H9 (cell line): ENCODE measurements at regions not wholly inside any gene's neighbourhood (a gene's known extent, or its start where the extent isn't known, plus 50 kb on each side); places are given as distances from the start of the nearest gene placed in this dataset.
"Not testable (repeated sequence)": the region's sequence is repeated elsewhere in the genome, so short reads cannot be mapped to it uniquely, and the experiment has no call there.

ENCODE experiments used
- DNase-seq: peaks from one replicate; pipeline ENCODE4 v3.0.0-alpha.2; 2017
- H2AFZ ChIP-seq: one replicate; pipeline ENCODE4 v1.6.1; 2013; ENCODE audit warnings: mild to moderate bottlenecking, low read length, control low read depth, moderate library complexity
- H2AK5ac ChIP-seq: 2 replicates; pipeline ENCODE4 v1.6.1; 2013; ENCODE audit warnings: low read length, control low read depth, mixed read lengths; ENCODE audit not compliant: insufficient read length
- H2BK120ac ChIP-seq: one replicate; pipeline ENCODE4 v1.6.1; 2013; ENCODE audit warnings: low read depth, mild to moderate bottlenecking, low read length, control low read depth, inconsistent platforms; ENCODE audit not compliant: poor library complexity, severe bottlenecking
- H2BK12ac ChIP-seq: 2 replicates; pipeline ENCODE4 v1.6.1; 2013; ENCODE audit warnings: low read length, control low read depth, mixed read lengths, low read depth; ENCODE audit not compliant: insufficient read length
- H2BK15ac ChIP-seq: 2 replicates; pipeline ENCODE4 v1.6.1; 2013; ENCODE audit warnings: low read depth, low read length, control low read depth
- H2BK20ac ChIP-seq: one replicate; pipeline ENCODE4 v1.6.1; 2013; ENCODE audit warnings: low read depth, mild to moderate bottlenecking, low read length, control low read depth, inconsistent platforms; ENCODE audit not compliant: poor library complexity, severe bottlenecking
- H2BK5ac ChIP-seq: 2 replicates; pipeline ENCODE4 v1.6.1; 2013; ENCODE audit warnings: low read length, control low read depth, mixed read lengths; ENCODE audit not compliant: insufficient read length
- H3K14ac ChIP-seq: 2 replicates; pipeline ENCODE4 v1.6.1; 2013; ENCODE audit warnings: low read length, control low read depth; ENCODE audit not compliant: insufficient read depth
- H3K18ac ChIP-seq: 2 replicates; pipeline ENCODE4 v1.6.1; 2013; ENCODE audit warnings: low read depth, mild to moderate bottlenecking, mixed read lengths, low read length, control low read depth; ENCODE audit not compliant: insufficient read length
- H3K23ac ChIP-seq: 2 replicates; pipeline ENCODE4 v1.6.1; 2013; ENCODE audit warnings: low read length, control low read depth, mixed read lengths, low read depth; ENCODE audit not compliant: insufficient read length
- H3K23me2 ChIP-seq: 2 replicates; pipeline ENCODE4 v1.6.1; 2013; ENCODE audit warnings: low read depth, mild to moderate bottlenecking, mixed read lengths, low read length, control low read depth; ENCODE audit not compliant: insufficient read length, poor library complexity, severe bottlenecking
- H3K27ac ChIP-seq: 2 replicates; pipeline ENCODE4 v1.5.1; 2013; ENCODE audit warnings: low read length, control low read depth, mixed read lengths, low read depth; ENCODE audit not compliant: insufficient read length
- H3K27me3 ChIP-seq: 2 replicates; pipeline ENCODE4 v1.6.1; 2013; ENCODE audit warnings: low read length, control low read depth, inconsistent platforms; ENCODE audit not compliant: insufficient read depth
- H3K4ac ChIP-seq: 2 replicates; pipeline ENCODE4 v1.6.1; 2013; ENCODE audit warnings: low read depth, mild to moderate bottlenecking, control low read depth, inconsistent platforms, low read length, moderate library complexity
- H3K4me1 ChIP-seq: 2 replicates; pipeline ENCODE4 v1.6.1; 2013; ENCODE audit warnings: low read length, control low read depth, inconsistent platforms; ENCODE audit not compliant: insufficient read depth
- H3K4me2 ChIP-seq: 2 replicates; pipeline ENCODE4 v1.6.1; 2013; ENCODE audit warnings: low read length, control low read depth, mixed read lengths; ENCODE audit not compliant: insufficient read length, insufficient read depth
- H3K56ac ChIP-seq: 2 replicates; pipeline ENCODE4 v1.6.1; 2013; ENCODE audit warnings: low read depth, mild to moderate bottlenecking, mixed read lengths, low read length, control low read depth; ENCODE audit not compliant: insufficient read length
- H3K79me1 ChIP-seq: 2 replicates; pipeline ENCODE4 v1.6.1; 2013; ENCODE audit warnings: low read depth, mild to moderate bottlenecking, moderate library complexity, low read length, control low read depth, inconsistent platforms; ENCODE audit not compliant: insufficient read depth, poor library complexity, severe bottlenecking
- H3K79me2 ChIP-seq: 2 replicates; pipeline ENCODE4 v1.6.1; 2013; ENCODE audit warnings: low read length, control low read depth, inconsistent platforms; ENCODE audit not compliant: insufficient read depth
- H3K9ac ChIP-seq: 2 replicates; pipeline ENCODE4 v1.6.1; 2013; ENCODE audit warnings: low read length, control low read depth, mixed read lengths; ENCODE audit not compliant: insufficient read length; ENCODE audit errors: extremely low read depth
- H3K9me3 ChIP-seq: one replicate; pipeline ENCODE4 v1.6.1; 2013; ENCODE audit warnings: low read depth, low read length, inconsistent platforms; ENCODE audit not compliant: control insufficient read depth
- H3T11ph ChIP-seq: one replicate; pipeline ENCODE4 v1.6.1; 2013; ENCODE audit warnings: mild to moderate bottlenecking, low read length, control low read depth, inconsistent platforms
- H4K20me1 ChIP-seq: one replicate; pipeline ENCODE4 v1.6.1; 2013; ENCODE audit not compliant: control insufficient read depth, insufficient read length, insufficient read depth
- H4K5ac ChIP-seq: 2 replicates; pipeline ENCODE4 v1.6.1; 2013; ENCODE audit warnings: low read depth, mild to moderate bottlenecking, mixed read lengths, low read length, control low read depth; ENCODE audit not compliant: insufficient read length
- H4K8ac ChIP-seq: replicated peaks from 2 replicates; pipeline ENCODE4 v1.6.1; 2013; ENCODE audit warnings: low read length, control low read depth, mixed read lengths, low read depth; ENCODE audit not compliant: insufficient read length
- H4K91ac ChIP-seq: 2 replicates; pipeline ENCODE4 v1.6.1; 2013; ENCODE audit warnings: low read depth, mild to moderate bottlenecking, moderate library complexity, mixed read lengths, low read length, control low read depth; ENCODE audit not compliant: insufficient read length
- H3K27ac Mint-ChIP-seq, 3 experiments: 2 replicates in 2 of 3; 3 replicates in 1 of 3; pipeline ENCODE4 v1.8.0; 2020 to 2021; ENCODE audit warnings: mixed read lengths in 3 of 3, mild to moderate bottlenecking in 1 of 3, moderate library complexity in 1 of 3
- H3K27me3 Mint-ChIP-seq: 2 replicates; pipeline ENCODE4 v1.8.0; 2021; ENCODE audit warnings: low read depth, mild to moderate bottlenecking, moderate library complexity, mixed read lengths
- H3K36me3 Mint-ChIP-seq, 3 experiments: 2 replicates in 2 of 3; 3 replicates in 1 of 3; pipeline ENCODE4 v1.8.0; 2020 to 2021; ENCODE audit warnings: low read depth in 3 of 3, mixed read lengths in 3 of 3; ENCODE audit not compliant: insufficient read depth in 1 of 3
- H3K4me1 Mint-ChIP-seq, 2 experiments: 2 replicates each; pipeline ENCODE4 v1.8.0; 2020; ENCODE audit warnings: mixed read lengths in 2 of 2
- H3K4me3 Mint-ChIP-seq, 2 experiments: 2 replicates in 1 of 2; 3 replicates in 1 of 2; pipeline ENCODE4 v1.8.0; 2020 to 2021; ENCODE audit warnings: mild to moderate bottlenecking in 2 of 2, mixed read lengths in 2 of 2, moderate library complexity in 1 of 2
- H3K9me3 Mint-ChIP-seq, 2 experiments: 2 replicates in 1 of 2; 3 replicates in 1 of 2; pipeline ENCODE4 v1.8.0; 2020; ENCODE audit warnings: mild to moderate bottlenecking in 2 of 2, mixed read lengths in 2 of 2, moderate library complexity in 1 of 2
- CTCF ChIP-seq: fragments of 200-600 bp; sonication (generic); conservative IDR thresholded peaks from 3 replicates; pipeline ENCODE4 v1.8.0; 2021; ENCODE audit warnings: antibody characterized with exemption, mild to moderate bottlenecking
- WGBS: extraction: QIAGEN DNeasy Blood & Tissue Kit; methylation state at CpG from one replicate; pipeline ENCODE4 v1.1.7; 2013; ENCODE audit warnings: missing lambda C conversion rate, low lambda C conversion rate, mixed read lengths; ENCODE audit not compliant: insufficient read length; ENCODE audit errors: extremely low coverage; 5-methylcytosine and 5-hydroxymethylcytosine counted together

GRCh38 chr2:41334159-41334558 is 713.7 kb upstream of the PKDCC start:
- H3T11ph ChIP-seq = no peak overlapping the region
- H3K4me2 ChIP-seq = no peak overlapping the region
- no peaks in the 10 kb centered on the region for H3K79me1 ChIP-seq
- H3K56ac ChIP-seq = no peak overlapping the region
- H3K4me3 Mint-ChIP-seq = no peak overlapping the region
- H2BK120ac ChIP-seq = no peak overlapping the region
- no peak overlapping the region for H2BK12ac ChIP-seq
- H3K27me3 ChIP-seq = no peaks in the 10 kb centered on the region
- H3K27ac ChIP-seq = no peak overlapping the region
- H4K20me1 ChIP-seq = no peaks in the 10 kb centered on the region
- H3K23ac ChIP-seq = no peak overlapping the region
- H3K4me1 ChIP-seq = no peaks in the 10 kb centered on the region
- no peak overlapping the region for H3K27ac Mint-ChIP-seq
- 0 out of 5 replicates have a peak, but pooled peaks cover 0 to 2% of the 10 kb centered on the region in 2 experiments for H3K9me3 Mint-ChIP-seq
- H3K9ac ChIP-seq = no peak overlapping the region
- no peak overlapping the region for H2BK15ac ChIP-seq
- H3K27me3 Mint-ChIP-seq = no peaks in the 10 kb centered on the region; the same call in 1 of the 2 replicates
- no peak overlapping the region for H3K14ac ChIP-seq
- no peaks in the 10 kb centered on the region for H3K36me3 Mint-ChIP-seq
- H3K9me3 ChIP-seq = no peaks in the 10 kb centered on the region
- H4K8ac ChIP-seq = no peak overlapping the region
- TF ChIP-seq CTCF = no peak
- no peak overlapping the region for H4K91ac ChIP-seq
- no peak overlapping the region for H2BK5ac ChIP-seq
- peaks cover 3 to 7% of the 10 kb centered on the region in 2 experiments for H3K4me1 Mint-ChIP-seq
- no peak overlapping the region for H2BK20ac ChIP-seq
- H3K79me2 ChIP-seq = no peaks in the 10 kb centered on the region
- no peak overlapping the region for H3K4ac ChIP-seq
- no CpG with 5 or more reads among the region's 2 CpGs for WGBS
- no peak overlapping the region for H2AFZ ChIP-seq
- DNase-seq = no peak
- H4K5ac ChIP-seq = no peak overlapping the region
- H3K18ac ChIP-seq = no peak overlapping the region
- no peaks in the 10 kb centered on the region for H3K23me2 ChIP-seq
- no peak overlapping the region for H2AK5ac ChIP-seq

- not testable (repeated sequence) for H2BK120ac ChIP-seq, H3K79me2 ChIP-seq, H4K91ac ChIP-seq, H3K14ac ChIP-seq, H2BK15ac ChIP-seq, H4K5ac ChIP-seq, H3K79me1 ChIP-seq, H3K4ac ChIP-seq, H2AFZ ChIP-seq, H3K4me1 ChIP-seq, DNase-seq, H3T11ph ChIP-seq, H3K4me1 Mint-ChIP-seq, H4K8ac ChIP-seq, H2BK5ac ChIP-seq, H3K27me3 Mint-ChIP-seq, H3K18ac ChIP-seq, H3K9me3 Mint-ChIP-seq, H3K4me3 Mint-ChIP-seq, H2AK5ac ChIP-seq, H3K27ac Mint-ChIP-seq, H3K23ac ChIP-seq, H2BK20ac ChIP-seq, H3K23me2 ChIP-seq, H4K20me1 ChIP-seq, H3K36me3 Mint-ChIP-seq, H2BK12ac ChIP-seq, H3K4me2 ChIP-seq, H3K27me3 ChIP-seq, H3K9ac ChIP-seq, H3K56ac ChIP-seq, H3K9me3 ChIP-seq, H3K27ac ChIP-seq
- no CpG with 5 or more reads among the region's 31 CpGs for WGBS
These were observed 712.2 kb upstream of the PKDCC start for GRCh38 chr2:41335573-41335972.
